Endothelial cell of umbilical vein (primary cell): ENCODE measurements at regions not wholly inside any gene's neighbourhood (a gene's known extent, or its start where the extent isn't known, plus 50 kb on each side); places are given as distances from the start of the nearest gene placed in this dataset.

Experiments used
- BruUV-seq: library from RNA; stranded (reverse); fragments of 400-500 nt; replicated peaks from 2 replicates; lab custom pipeline; 2021; lab: Mats Ljungman, UMichigan
- CTCF ChIA-PET: fragments of 300-600, 350-600 bp; sonication (Branson Sonifier 250); formaldehyde crosslinking; loops from one replicate; lab custom pipeline; 2021; ENCODE audit warnings: antibody characterized with exemption, inconsistent platforms; lab: Charles Lee
- POLR2A ChIA-PET: fragments of 300-600, 350-600 bp; sonication (Branson Sonifier 250); formaldehyde crosslinking; loops from one replicate; lab custom pipeline; 2021; ENCODE audit warnings: antibody characterized with exemption, inconsistent platforms; lab: Charles Lee
- DNase-seq: peaks from one replicate; pipeline ENCODE4 v3.0.0-alpha.2; 2011; ENCODE audit warnings: low read depth, low spot score
- FAIRE-seq: peaks from 2 replicates; lab custom pipeline; 2011; peaks lifted over from hg19 to GRCh38; lab: Jason Lieb, UNC
- H2AFZ ChIP-seq: 2 replicates; pipeline ENCODE4 v1.6.0; 2012; ENCODE audit warnings: low read depth, low read length, control low read depth, inconsistent platforms
- H3K27ac ChIP-seq: 2 replicates; pipeline ENCODE4 v1.5.1; 2011; ENCODE audit warnings: low read depth, mild to moderate bottlenecking, control low read depth, low read length, moderate library complexity; ENCODE audit not compliant: insufficient read depth
- H3K27me3 ChIP-seq, 2 experiments: 2 replicates each; pipeline versions ENCODE4 v1.6.0 to v1.6.1; 2011; ENCODE audit warnings: low read length in 2 of 2, mixed read lengths in 1 of 2; ENCODE audit not compliant: control insufficient read depth in 2 of 2, insufficient read depth in 2 of 2
- H3K36me3 ChIP-seq, 2 experiments: 2 replicates in 1 of 2; 3 replicates in 1 of 2; pipeline ENCODE4 v1.5.1; 2011; ENCODE audit warnings: low read length in 2 of 2, mild to moderate bottlenecking in 1 of 2, moderate library complexity in 1 of 2; ENCODE audit not compliant: control insufficient read depth in 2 of 2, insufficient read depth in 2 of 2; ENCODE audit errors: extremely low read depth in 1 of 2
- H3K4me1 ChIP-seq: 3 replicates; pipeline ENCODE4 v1.5.1; 2011; ENCODE audit warnings: mild to moderate bottlenecking, low read length; ENCODE audit not compliant: control insufficient read depth, insufficient read depth; ENCODE audit errors: extremely low read depth
- H3K4me2 ChIP-seq: 2 replicates; pipeline ENCODE4 v1.6.1; 2011; ENCODE audit warnings: low read length, control low read depth, mixed read lengths; ENCODE audit not compliant: insufficient read depth
- H3K4me3 ChIP-seq, 3 experiments: fragments of 200-600 bp in 1 of 3; sonication (generic), shearing (Covaris generic) in 1 of 3; replicated peaks in 1 of 3; 2 replicates each; pipeline ENCODE4 v1.5.1; 2011 to 2016; ENCODE audit warnings: control low read depth in 3 of 3, low read length in 3 of 3, mild to moderate bottlenecking in 2 of 3, inconsistent platforms in 1 of 3, low read depth in 1 of 3, moderate library complexity in 1 of 3; ENCODE audit not compliant: insufficient read depth in 1 of 3
- H3K79me2 ChIP-seq: 2 replicates; pipeline ENCODE4 v1.6.0; 2012; ENCODE audit warnings: low read length, inconsistent platforms; ENCODE audit not compliant: control insufficient read depth, insufficient read depth
- H3K9ac ChIP-seq: replicated peaks from 2 replicates; pipeline ENCODE3; 2011; ENCODE audit warnings: low read length, control low read depth; ENCODE audit not compliant: insufficient read depth; ENCODE audit errors: extremely low read depth
- H3K9me1 ChIP-seq: replicated peaks from 3 replicates; pipeline ENCODE4 v1.6.0; 2011; ENCODE audit warnings: mild to moderate bottlenecking, low read length; ENCODE audit not compliant: control insufficient read depth, insufficient read depth; ENCODE audit errors: extremely low read depth
- H3K9me3 ChIP-seq: replicated peaks from 2 replicates; pipeline ENCODE4 v1.5.1; 2012; ENCODE audit warnings: low read length, inconsistent platforms; ENCODE audit not compliant: control insufficient read depth, insufficient read depth
- H4K20me1 ChIP-seq: replicated peaks from 2 replicates; pipeline ENCODE3; 2011; ENCODE audit warnings: mild to moderate bottlenecking, low read length; ENCODE audit not compliant: control insufficient read depth, insufficient read depth; ENCODE audit errors: extremely low read depth
- CTCF ChIP-seq, 2 donors: IDR thresholded peaks; 1 replicate in 1 of 2; 2 replicates in 1 of 2; pipeline ENCODE4 v1.5.1; 2011; ENCODE audit warnings: low read length in 2 of 2, mild to moderate bottlenecking in 2 of 2, moderate library complexity in 2 of 2, control low read depth in 1 of 2, inconsistent platforms in 1 of 2, low read depth in 1 of 2; ENCODE audit not compliant: insufficient read depth in 1 of 2; ENCODE audit errors: extremely low read depth in 1 of 2
- EZH2 ChIP-seq: IDR thresholded peaks from 2 replicates; pipeline ENCODE4 v1.6.1; 2012; ENCODE audit warnings: borderline replicate concordance, low read depth, mild to moderate bottlenecking, moderate library complexity, low read length, inconsistent platforms; ENCODE audit not compliant: severe bottlenecking
- FOS ChIP-seq: IDR thresholded peaks from 2 replicates; pipeline ENCODE4 v1.6.1; 2011; ENCODE audit warnings: mild to moderate bottlenecking, low read length, moderate library complexity, borderline replicate concordance; ENCODE audit not compliant: insufficient read depth
- GATA2 ChIP-seq: IDR thresholded peaks from 2 replicates; pipeline ENCODE4 v1.7.0; 2011; ENCODE audit warnings: low read depth, mild to moderate bottlenecking, moderate library complexity, mixed read lengths, low read length; ENCODE audit not compliant: insufficient read length, insufficient read depth
- JUN ChIP-seq: IDR thresholded peaks from 2 replicates; pipeline ENCODE4 v1.6.1; 2011; ENCODE audit warnings: borderline replicate concordance, low read depth; ENCODE audit not compliant: insufficient read length, insufficient read depth
- MYC ChIP-seq: IDR thresholded peaks from one replicate; pipeline ENCODE4 v1.6.1; 2011; ENCODE audit warnings: mild to moderate bottlenecking, low read depth, low read length
- POLR2A ChIP-seq: IDR thresholded peaks from 2 replicates; pipeline ENCODE4 v1.6.1; 2012; ENCODE audit warnings: low read depth, mild to moderate bottlenecking, control low read depth, low read length
- POLR2AphosphoS5 ChIP-seq: IDR thresholded peaks from 2 replicates; pipeline ENCODE4 v1.6.1; 2012; ENCODE audit warnings: low read depth, mild to moderate bottlenecking, control low read depth, low read length, moderate library complexity; ENCODE audit not compliant: insufficient read depth
- dilution Hi-C: fragments of 300-500 bp; cut with MboI; formaldehyde crosslinking; loops from one replicate; pipeline ENCODE4 v1.15.0; 2019; ENCODE audit warnings: low sequenced_read_pairs; ENCODE audit not compliant: extremely low pct_ligation_motif_present
- intact Hi-C: fragments of 100-400 bp; cut with micrococcal nuclease; formaldehyde crosslinking; loops from one replicate; pipeline ENCODE4 v1.10.0; 2022
- TF ChIP-seq, protein P1 (sequence below): IDR thresholded peaks from 2 replicates; pipeline ENCODE4 v1.6.1; 2011; ENCODE audit not compliant: insufficient read depth, insufficient read length

- no peak for TF ChIP-seq CTCF (IDR thresholded peaks at IDR 0.05; ENCODE audit: extremely low read depth in 1 of 2, insufficient read depth in 1 of 2, low read depth in 1 of 2, low read length in 2 of 2)
- no peak for TF ChIP-seq POLR2A
- TF ChIP-seq FOS, result no peak
- no peak for TF ChIP-seq MYC
- TF ChIP-seq GATA2, result no peak
- no peak for TF ChIP-seq EZH2
- no peak for TF ChIP-seq JUN
- TF ChIP-seq, protein P1, sequence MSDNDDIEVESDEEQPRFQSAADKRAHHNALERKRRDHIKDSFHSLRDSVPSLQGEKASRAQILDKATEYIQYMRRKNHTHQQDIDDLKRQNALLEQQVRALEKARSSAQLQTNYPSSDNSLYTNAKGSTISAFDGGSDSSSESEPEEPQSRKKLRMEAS, result no peak
- TF ChIP-seq POLR2AphosphoS5, result no peak
- H3K9me1 ChIP-seq, result no peaks in the 10 kb centered on the region
- H3K4me3 ChIP-seq, result no peak overlapping the region
- no peaks in the 10 kb centered on the region for H4K20me1 ChIP-seq
- POLR2A ChIA-PET, result no interaction called here
- no peaks in the 10 kb centered on the region for H3K4me1 ChIP-seq
- BruUV-seq, result no TSS peak
- peaks cover 10% of the 10 kb centered on the region for H3K9me3 ChIP-seq
- no peaks in the 10 kb centered on the region for H3K79me2 ChIP-seq
- intact Hi-C loops (no loop called here), dilution Hi-C loops (no loop called here)
- no peak overlapping the region for H3K9ac ChIP-seq
- DNase-seq, result no peak
- no peak overlapping the region for H2AFZ ChIP-seq
- no peaks in the 10 kb centered on the region for H3K27me3 ChIP-seq
- H3K4me2 ChIP-seq, result no peak overlapping the region
- no peak overlapping the region for H3K27ac ChIP-seq
- FAIRE-seq, result no peak
- CTCF ChIA-PET, result no interaction called here
- H3K36me3 ChIP-seq, result no peaks in the 10 kb centered on the region
Observed at GRCh38 chr19:30811397-30812098, 439.4 kb downstream of the ZNF536 start.
